Fibroblast of mammary gland (primary cell): ENCODE measurements at regions not wholly inside any gene's neighbourhood (a gene's known extent, or its start where the extent isn't known, plus 50 kb on each side); places are given as distances from the start of the nearest gene placed in this dataset.

Source experiments
- DNase-seq: peaks from one replicate; pipeline ENCODE4 v3.0.0-alpha.2; 2010; ENCODE audit warnings: low read depth
- H3K4me3 ChIP-seq: 2 replicates; pipeline ENCODE4 v1.5.1; 2011; ENCODE audit warnings: low read depth, mild to moderate bottlenecking, low read length, moderate library complexity; ENCODE audit not compliant: control insufficient read depth
- TF ChIP-seq, protein P1 (sequence below): conservative IDR thresholded peaks from 2 replicates; pipeline ENCODE4 v1.5.1; 2011; ENCODE audit warnings: low read depth, low read length, inconsistent platforms; ENCODE audit not compliant: control insufficient read depth, insufficient read depth

DNA sequence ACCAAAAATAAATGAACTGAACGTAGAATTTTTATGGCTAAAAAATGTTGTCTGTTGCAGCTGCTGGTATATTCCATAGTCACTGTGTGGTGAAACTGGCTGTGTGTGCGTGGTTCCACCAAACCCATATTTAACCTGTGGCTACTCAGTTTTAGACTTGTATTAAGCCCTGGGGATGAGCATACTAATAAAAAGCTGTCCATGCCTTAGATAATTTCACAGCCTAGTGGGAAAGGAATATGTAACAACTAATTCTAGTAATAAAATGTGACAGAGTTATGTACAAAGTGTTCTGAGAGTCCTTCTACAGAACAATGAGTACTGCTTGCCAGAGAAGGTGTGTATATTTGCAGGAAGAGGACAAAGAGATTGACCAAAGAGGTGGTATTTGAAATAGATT lies 125.5 kb downstream of the TMTC3 start:
- no peak for DNase-seq
- no peak overlapping the region for H3K4me3 ChIP-seq

DNA sequence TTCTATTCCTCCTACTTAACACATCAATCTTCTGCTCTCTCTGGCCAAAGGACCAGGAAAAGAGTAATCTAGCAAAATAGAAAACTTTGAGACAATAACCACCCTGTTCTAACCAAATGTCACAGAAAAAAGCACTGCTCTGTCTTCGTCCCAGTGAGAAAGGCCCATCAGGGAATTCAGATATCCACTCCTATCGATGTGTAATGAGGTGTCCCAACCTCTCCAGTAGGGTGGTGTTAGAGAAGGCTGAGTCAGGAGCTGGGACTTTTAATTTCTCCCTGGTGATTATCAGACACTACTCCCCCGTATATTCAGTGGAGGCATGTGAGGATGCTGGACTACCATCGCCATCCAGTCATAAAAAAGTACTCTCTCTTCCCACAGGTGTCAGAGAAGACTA lies 130.3 kb downstream of the TMTC3 start:
- no peak overlapping the region for H3K4me3 ChIP-seq
- TF ChIP-seq, protein P1, sequence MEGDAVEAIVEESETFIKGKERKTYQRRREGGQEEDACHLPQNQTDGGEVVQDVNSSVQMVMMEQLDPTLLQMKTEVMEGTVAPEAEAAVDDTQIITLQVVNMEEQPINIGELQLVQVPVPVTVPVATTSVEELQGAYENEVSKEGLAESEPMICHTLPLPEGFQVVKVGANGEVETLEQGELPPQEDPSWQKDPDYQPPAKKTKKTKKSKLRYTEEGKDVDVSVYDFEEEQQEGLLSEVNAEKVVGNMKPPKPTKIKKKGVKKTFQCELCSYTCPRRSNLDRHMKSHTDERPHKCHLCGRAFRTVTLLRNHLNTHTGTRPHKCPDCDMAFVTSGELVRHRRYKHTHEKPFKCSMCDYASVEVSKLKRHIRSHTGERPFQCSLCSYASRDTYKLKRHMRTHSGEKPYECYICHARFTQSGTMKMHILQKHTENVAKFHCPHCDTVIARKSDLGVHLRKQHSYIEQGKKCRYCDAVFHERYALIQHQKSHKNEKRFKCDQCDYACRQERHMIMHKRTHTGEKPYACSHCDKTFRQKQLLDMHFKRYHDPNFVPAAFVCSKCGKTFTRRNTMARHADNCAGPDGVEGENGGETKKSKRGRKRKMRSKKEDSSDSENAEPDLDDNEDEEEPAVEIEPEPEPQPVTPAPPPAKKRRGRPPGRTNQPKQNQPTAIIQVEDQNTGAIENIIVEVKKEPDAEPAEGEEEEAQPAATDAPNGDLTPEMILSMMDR, result no peak
- DNase-seq, result peak; percentile 28

More for the DNA sequence above, 125.5 kb downstream of the TMTC3 start:
- TF ChIP-seq, protein P1, result no peak

DNA sequence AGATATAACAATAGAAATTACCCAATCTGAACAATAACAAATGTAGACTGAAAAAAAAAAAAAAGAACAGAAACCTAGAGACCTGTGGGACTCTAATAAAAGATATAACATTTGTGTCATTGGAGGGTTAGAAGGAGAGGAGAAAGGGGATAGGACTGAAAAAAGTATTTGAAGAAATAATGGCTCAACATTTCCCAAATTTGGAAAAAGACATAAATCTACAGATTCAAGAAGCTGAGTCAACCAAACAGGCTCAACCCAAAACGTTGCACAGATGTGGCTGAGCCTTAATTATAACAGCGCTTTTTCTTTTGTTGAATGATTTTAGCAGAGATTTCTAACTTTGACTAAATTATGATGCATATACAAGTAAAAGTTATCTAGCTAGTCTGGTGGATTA lies 131.3 kb downstream of the TMTC3 start:
- TF ChIP-seq, protein P1, result no peak
- DNase-seq, result no peak

DNA sequence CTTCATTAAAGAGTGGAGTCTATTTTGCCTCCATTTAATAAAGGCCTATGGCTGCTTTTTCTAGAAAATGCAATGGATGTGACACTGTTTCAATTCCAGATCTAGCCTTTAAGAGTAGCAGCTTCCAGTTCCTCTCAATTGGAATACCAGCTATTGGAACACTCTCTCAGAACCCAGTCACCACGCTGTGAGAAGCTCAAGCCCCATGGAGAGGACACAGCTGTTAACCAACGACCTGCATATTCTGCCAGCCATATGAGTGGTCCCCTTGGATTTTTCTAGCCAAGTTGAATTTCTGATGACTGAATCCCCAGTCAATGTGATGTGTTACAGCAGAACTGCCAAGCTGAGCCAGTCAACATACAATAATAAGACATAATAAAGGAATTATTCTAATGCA lies 131.8 kb downstream of the TMTC3 start:
- DNase-seq, result no peak
- no peak overlapping the region for H3K4me3 ChIP-seq
- TF ChIP-seq, protein P1, result no peak

More for the DNA sequence above, 131.3 kb downstream of the TMTC3 start:
- H3K4me3 ChIP-seq, result no peak overlapping the region

DNA sequence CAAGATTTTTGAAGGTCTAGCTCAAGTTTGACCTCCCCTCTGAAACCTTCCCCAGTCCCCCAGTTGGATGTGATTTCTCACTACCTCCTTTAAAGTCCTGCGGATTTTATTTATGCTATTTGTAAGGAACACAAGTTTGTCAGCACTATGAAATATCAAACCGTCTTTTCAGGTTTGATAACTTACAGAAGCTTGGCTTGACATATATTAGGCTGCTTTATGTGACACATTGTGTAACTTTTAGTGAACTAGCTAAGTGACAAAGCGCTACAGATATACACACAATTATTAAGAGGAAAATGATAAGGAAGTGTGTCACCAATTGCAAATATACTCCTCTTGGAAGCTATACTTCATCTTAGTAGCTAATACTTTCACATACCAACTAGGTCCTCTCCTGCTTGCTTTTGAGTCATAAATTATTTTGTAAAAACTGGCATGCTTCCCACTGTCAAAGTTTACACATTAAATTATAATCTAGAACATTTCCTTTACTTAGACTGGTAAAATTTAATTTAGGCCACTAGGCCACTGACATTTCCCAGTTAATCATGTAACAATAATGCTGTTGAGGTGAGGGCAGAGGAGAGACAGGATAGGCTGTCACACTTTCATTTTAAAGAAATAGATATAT lies 149.5 kb downstream of the TMTC3 start:
- DNase-seq, result no peak
- TF ChIP-seq, protein P1, result no peak
- H3K4me3 ChIP-seq, result no peak overlapping the region

DNA sequence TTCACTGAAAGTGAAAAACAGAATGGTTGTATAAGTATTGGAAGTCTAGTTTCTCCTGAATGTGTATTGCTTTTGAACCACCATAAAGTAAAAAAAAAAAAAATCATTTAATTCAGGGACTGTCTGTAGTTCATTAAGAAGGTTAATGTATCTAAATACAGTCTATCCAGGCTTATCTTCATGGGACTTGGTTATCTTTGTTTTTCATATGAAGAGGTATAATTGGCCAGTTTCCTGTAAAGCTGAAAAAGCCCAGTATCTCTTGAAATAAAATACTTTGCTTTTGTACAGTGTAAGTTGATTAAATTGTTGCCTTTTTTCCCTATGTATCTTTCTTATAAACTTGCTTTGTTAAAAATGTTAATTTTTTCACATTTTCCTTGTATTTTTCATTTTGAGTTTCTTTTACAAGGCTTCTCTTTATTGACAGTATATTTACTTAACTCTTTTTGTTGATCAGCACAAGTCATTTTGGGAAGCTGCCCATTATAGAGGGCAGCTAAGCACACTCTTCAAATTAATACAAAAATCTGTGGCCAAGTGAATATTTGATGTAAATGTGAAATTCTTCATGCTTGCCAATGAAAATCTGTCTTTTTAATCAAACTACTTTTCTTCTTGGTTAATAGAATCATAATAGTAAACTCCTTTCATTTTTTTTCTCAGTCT lies 156.0 kb downstream of the TMTC3 start:
- peak; percentile 16 for DNase-seq
- H3K4me3 ChIP-seq, result no peak overlapping the region
- TF ChIP-seq, protein P1, result no peak
